ENCODE measurements at regions not wholly inside any gene's neighbourhood (a gene's known extent, or its start where the extent isn't known, plus 50 kb on each side); places are given as distances from the start of the nearest gene placed in this dataset.

DNA sequence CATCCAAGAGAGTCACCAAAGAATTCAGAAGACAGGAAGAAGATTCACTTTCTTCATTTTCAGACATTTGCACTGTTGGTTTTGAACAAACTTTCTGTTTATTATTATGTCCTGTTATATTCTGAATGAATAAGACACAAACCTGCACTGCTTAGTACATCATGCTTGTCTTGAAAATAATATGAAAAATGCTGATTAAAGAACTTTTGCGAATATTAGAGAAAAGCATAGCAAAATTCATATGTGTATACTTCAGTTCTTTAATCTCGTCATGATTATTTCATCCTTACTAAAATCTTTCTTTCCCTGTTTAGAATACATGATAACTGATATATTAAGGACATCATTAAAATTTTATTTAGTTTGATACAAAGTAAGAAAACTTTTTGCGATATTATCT is 504.1 kb downstream of the POM121L12 start:
- no peak for DNase-seq

GRCh38 chr7:53541475-53541874 is 506.0 kb downstream of the POM121L12 start:
- no peak for DNase-seq

DNA sequence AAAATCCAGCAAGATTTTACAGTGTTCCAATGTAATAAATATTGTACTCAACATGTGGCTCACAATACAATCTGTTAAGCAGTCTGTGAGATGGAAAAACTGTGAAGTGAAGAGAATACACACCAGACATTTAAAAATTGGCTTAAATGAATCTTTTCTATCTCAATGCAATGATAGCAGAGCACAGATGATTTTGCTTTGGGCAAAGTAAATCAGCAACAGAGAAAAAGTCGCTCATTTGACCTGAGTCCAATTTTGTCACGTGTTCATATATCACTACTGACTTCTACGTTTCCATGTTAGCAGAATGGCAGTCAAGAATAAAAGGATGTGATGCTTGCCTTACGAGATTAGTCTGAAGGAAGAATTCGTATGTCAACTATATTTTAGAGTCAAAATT is 506.7 kb downstream of the POM121L12 start:
- no peak for DNase-seq

All from NCI-H446 treated with DMSO at 0.1 percent for 48 hours (cell line).